ENCODE measurements at regions not wholly inside any gene's neighbourhood (a gene's known extent, or its start where the extent isn't known, plus 50 kb on each side); places are given as distances from the start of the nearest gene placed in this dataset.

- no peak for DNase-seq (ENCODE audit: low read depth)
- no peak for TF ChIP-seq CTCF (IDR thresholded peaks at IDR 0.05; ENCODE audit: insufficient read depth, low read length)
- H3K4me3 ChIP-seq (ENCODE audit: low read depth, low read length) = no peak overlapping the region
Measured at GRCh38 chr2:59594671-59595222, 958.7 kb downstream of the BCL11A start.

DNA sequence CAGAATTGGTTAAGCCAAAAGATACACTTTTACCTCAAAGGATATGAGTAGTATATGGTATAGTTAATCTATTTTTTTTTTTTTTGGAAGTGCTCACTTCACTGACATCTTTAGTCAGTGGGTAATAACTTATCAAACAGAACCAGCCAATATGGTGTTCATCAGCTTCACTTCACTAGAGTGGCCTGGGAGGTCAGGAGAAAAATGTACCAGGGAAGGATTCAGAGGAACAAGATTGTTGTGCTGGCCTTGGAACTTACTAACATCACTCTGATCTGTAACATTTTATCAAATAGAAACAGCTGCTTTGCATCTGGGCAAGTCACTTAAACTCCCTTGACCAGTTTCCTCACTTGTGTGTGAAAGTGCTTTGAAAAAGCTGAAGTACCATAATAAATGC, 962.7 kb downstream of the BCL11A start:
- no peak for DNase-seq (ENCODE audit: low read depth)

GRCh38 chr2:59589881-59590280, 963.6 kb downstream of the BCL11A start:
- DNase-seq (ENCODE audit: low read depth) = no peak
- TF ChIP-seq CTCF (IDR thresholded peaks at IDR 0.05; ENCODE audit: insufficient read depth, low read length) = no peak
- no peak overlapping the region for H3K4me3 ChIP-seq (ENCODE audit: low read depth, low read length)

More for the DNA sequence above, 962.7 kb downstream of the BCL11A start:
- no peak overlapping the region for H3K4me3 ChIP-seq (ENCODE audit: low read depth, low read length)
- no peak for TF ChIP-seq CTCF (IDR thresholded peaks at IDR 0.05; ENCODE audit: insufficient read depth, low read length)

DNA sequence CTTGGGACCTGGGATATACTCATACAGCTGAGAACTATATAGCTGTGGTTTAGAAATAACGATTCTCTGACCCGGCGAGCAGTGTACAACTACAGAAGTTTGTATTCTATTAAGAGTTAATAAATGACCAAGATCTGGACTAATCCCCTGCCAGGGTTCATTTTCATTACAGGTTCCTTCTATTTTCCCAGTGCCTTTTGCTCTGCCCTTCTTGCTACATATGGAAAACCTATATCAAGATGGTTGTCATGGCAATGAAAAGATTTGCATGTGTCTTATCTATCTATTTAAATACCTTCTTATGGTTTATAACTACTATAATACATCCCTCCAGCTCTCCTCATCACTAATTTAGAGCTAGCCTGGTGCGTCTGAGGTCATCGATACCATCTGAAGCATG, 965.2 kb downstream of the BCL11A start:
- H3K4me3 ChIP-seq (ENCODE audit: low read depth, low read length) = no peak overlapping the region
- no peak for TF ChIP-seq CTCF (IDR thresholded peaks at IDR 0.05; ENCODE audit: insufficient read depth, low read length)
- no peak for DNase-seq (ENCODE audit: low read depth)

DNA sequence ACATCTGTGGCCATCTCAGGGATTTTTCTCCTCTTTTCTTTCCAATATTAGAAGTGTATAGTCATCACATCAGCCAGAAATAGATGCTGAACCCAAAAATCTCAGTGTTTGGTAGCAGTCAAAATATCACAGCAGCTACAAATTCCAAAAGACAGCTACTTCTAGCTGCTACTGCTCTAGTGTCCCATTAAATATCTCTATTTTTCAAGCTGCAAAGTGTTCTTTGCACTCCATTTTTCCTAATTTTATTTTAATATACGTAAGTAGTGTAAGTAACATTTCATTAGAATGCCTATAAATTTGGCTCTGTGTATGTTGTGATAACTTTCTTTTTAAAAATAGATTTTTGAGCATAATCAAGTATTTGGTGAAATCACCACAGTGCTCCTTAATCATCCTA, 967.3 kb downstream of the BCL11A start:
- TF ChIP-seq CTCF (IDR thresholded peaks at IDR 0.05; ENCODE audit: insufficient read depth, low read length) = no peak
- no peak overlapping the region for H3K4me3 ChIP-seq (ENCODE audit: low read depth, low read length)
- no peak for DNase-seq (ENCODE audit: low read depth)

- no peak for DNase-seq (ENCODE audit: low read depth)
- no peak for TF ChIP-seq CTCF (IDR thresholded peaks at IDR 0.05; ENCODE audit: insufficient read depth, low read length)
- H3K4me3 ChIP-seq (ENCODE audit: low read depth, low read length) = no peak overlapping the region
Measured at GRCh38 chr2:59585655-59586054, 967.8 kb downstream of the BCL11A start.

GRCh38 chr2:59584958-59585357, 968.5 kb downstream of the BCL11A start:
- H3K4me3 ChIP-seq (ENCODE audit: low read depth, low read length) = no peak overlapping the region
- no peak for DNase-seq (ENCODE audit: low read depth)
- TF ChIP-seq CTCF (IDR thresholded peaks at IDR 0.05; ENCODE audit: insufficient read depth, low read length) = no peak

Measured in fibroblast of the aortic adventitia (primary cell).